ENCODE measurements at regions not wholly inside any gene's neighbourhood (a gene's known extent, or its start where the extent isn't known, plus 50 kb on each side); places are given as distances from the start of the nearest gene placed in this dataset.

DNA sequence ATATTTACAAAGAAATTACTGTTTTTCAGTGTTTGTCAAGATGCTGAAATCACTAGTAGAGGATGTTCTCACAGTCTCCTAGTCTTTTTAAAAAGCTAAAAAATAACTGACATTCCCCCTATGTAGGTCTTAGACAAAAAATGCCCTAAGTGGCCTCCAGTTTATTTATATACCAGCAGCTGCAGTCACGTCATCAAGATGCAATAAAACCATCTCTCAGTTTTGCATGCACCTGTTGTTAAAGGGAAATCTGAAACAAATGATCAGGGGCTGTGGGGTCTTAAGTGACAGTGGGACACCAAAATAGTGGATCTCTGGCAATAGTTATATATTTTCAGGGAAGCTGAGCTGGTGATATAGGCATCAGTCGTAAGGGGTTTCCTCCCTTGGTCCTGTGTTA, 146.5 kb upstream of the ARPP21 start:
- no peaks in the 10 kb centered on the region for H3K4me1 Mint-ChIP-seq
- CTCF ChIA-PET: no interaction called here
- no peak overlapping the region for H3K4me3 Mint-ChIP-seq
- TF ChIP-seq, protein P1, sequence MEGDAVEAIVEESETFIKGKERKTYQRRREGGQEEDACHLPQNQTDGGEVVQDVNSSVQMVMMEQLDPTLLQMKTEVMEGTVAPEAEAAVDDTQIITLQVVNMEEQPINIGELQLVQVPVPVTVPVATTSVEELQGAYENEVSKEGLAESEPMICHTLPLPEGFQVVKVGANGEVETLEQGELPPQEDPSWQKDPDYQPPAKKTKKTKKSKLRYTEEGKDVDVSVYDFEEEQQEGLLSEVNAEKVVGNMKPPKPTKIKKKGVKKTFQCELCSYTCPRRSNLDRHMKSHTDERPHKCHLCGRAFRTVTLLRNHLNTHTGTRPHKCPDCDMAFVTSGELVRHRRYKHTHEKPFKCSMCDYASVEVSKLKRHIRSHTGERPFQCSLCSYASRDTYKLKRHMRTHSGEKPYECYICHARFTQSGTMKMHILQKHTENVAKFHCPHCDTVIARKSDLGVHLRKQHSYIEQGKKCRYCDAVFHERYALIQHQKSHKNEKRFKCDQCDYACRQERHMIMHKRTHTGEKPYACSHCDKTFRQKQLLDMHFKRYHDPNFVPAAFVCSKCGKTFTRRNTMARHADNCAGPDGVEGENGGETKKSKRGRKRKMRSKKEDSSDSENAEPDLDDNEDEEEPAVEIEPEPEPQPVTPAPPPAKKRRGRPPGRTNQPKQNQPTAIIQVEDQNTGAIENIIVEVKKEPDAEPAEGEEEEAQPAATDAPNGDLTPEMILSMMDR (IDR thresholded peaks at IDR 0.05): no peak
- intact Hi-C loops (cut with micrococcal nuclease): no loop called here
- POLR2A ChIA-PET: no interaction called here
- H3K27ac Mint-ChIP-seq: no peak overlapping the region
- DNase-seq (no peak), ATAC-seq (ENCODE audit: low read depth) (no peak)
- H3K27me3 Mint-ChIP-seq: no peaks in the 10 kb centered on the region
- peaks cover 2% of the 10 kb centered on the region for H3K9me3 Mint-ChIP-seq
- no peaks in the 10 kb centered on the region for H3K36me3 Mint-ChIP-seq (ENCODE audit: low read depth)

- no peaks in the 10 kb centered on the region for H3K27me3 Mint-ChIP-seq
- ATAC-seq (ENCODE audit: low read depth) (no peak), DNase-seq (no peak)
- CTCF ChIA-PET: no interaction called here
- intact Hi-C loops (cut with micrococcal nuclease): no loop called here
- POLR2A ChIA-PET: no interaction called here
- TF ChIP-seq, protein P1 (IDR thresholded peaks at IDR 0.05): no peak
- H3K36me3 Mint-ChIP-seq (ENCODE audit: low read depth): no peaks in the 10 kb centered on the region
- no peak overlapping the region for H3K27ac Mint-ChIP-seq
- no peak overlapping the region for H3K4me3 Mint-ChIP-seq
- H3K4me1 Mint-ChIP-seq: no peaks in the 10 kb centered on the region
- H3K9me3 Mint-ChIP-seq: peaks cover 5% of the 10 kb centered on the region
Observed at GRCh38 chr3:35498506-35499210, 140.7 kb upstream of the ARPP21 start.

DNA sequence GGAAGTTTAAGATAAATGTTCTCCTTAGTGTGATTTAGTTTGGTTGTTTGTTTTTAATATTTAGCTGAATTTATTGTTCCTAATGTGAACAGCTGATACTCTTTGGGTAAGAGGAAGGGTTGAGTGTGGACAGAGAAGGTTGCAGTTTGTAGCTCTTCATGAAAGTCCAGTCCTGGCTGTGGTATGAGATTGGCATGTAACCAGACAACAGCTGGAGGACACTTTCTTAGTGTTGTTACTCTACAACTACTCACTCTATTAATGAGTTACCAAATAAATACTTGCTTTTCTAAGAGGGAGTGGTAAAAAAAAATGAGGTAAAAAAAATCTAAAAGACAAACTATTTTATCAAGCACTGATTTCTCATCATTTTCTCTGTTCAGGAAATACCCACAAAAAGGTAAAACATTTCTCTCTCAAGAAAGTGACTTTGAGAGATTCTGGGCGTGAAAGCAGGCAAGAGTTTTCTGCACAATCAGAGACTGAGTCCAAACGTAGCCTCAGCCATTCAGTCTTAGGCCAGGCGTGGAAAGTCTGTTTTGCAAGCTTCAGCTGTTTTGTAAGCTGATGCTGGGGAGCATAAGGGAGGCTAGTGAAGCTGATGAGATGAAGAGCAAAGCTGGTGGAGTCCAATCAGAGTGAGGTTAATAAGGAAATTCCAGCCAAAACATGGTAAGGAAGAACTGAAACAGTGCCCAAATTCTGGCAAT, 138.5 kb upstream of the ARPP21 start:
- Mint-ChIP-seq H3K4me1 (no peaks in the 10 kb centered on the region), H3K36me3 (ENCODE audit: low read depth) (no peaks in the 10 kb centered on the region), H3K9me3 (peaks cover 5% of the 10 kb centered on the region), H3K4me3 (no peak overlapping the region), H3K27ac (no peak overlapping the region), H3K27me3 (no peaks in the 10 kb centered on the region)
- ChIA-PET CTCF (no interaction called here), POLR2A (no interaction called here)
- DNase-seq (no peak), ATAC-seq (ENCODE audit: low read depth) (no peak)
- TF ChIP-seq, protein P1 (IDR thresholded peaks at IDR 0.05): no peak
- intact Hi-C loops (cut with micrococcal nuclease): no loop called here

- H3K27ac Mint-ChIP-seq: no peak overlapping the region
- H3K36me3 Mint-ChIP-seq (ENCODE audit: low read depth): no peaks in the 10 kb centered on the region
- no peaks in the 10 kb centered on the region for H3K4me1 Mint-ChIP-seq
- ChIA-PET POLR2A (no interaction called here), CTCF (no interaction called here)
- TF ChIP-seq, protein P1 (IDR thresholded peaks at IDR 0.05): no peak
- peaks cover 4% of the 10 kb centered on the region for H3K9me3 Mint-ChIP-seq
- ATAC-seq (ENCODE audit: low read depth) (no peak), DNase-seq (no peak)
- H3K27me3 Mint-ChIP-seq: no peaks in the 10 kb centered on the region
- no peak overlapping the region for H3K4me3 Mint-ChIP-seq
- intact Hi-C loops (cut with micrococcal nuclease): no loop called here
Observed at GRCh38 chr3:35502699-35503098, 136.6 kb upstream of the ARPP21 start.

GRCh38 chr3:35505181-35505580, 134.1 kb upstream of the ARPP21 start:
- intact Hi-C loops (cut with micrococcal nuclease): no loop called here
- Mint-ChIP-seq H3K27me3 (no peaks in the 10 kb centered on the region), H3K4me3 (no peak overlapping the region), H3K27ac (no peak overlapping the region), H3K9me3 (peaks cover 2% of the 10 kb centered on the region), H3K4me1 (no peaks in the 10 kb centered on the region), H3K36me3 (ENCODE audit: low read depth) (no peaks in the 10 kb centered on the region)
- ATAC-seq (ENCODE audit: low read depth): no peak
- TF ChIP-seq, protein P1 (IDR thresholded peaks at IDR 0.05): no peak
- DNase-seq: no peak
- CTCF ChIA-PET: no interaction called here
- POLR2A ChIA-PET: no interaction called here

All from activated B cell treated with CpG ODN at 0.5 μM for 24 hours (primary cell).